ENCODE measurements at regions not wholly inside any gene's neighbourhood (a gene's known extent, or its start where the extent isn't known, plus 50 kb on each side); places are given as distances from the start of the nearest gene placed in this dataset.
A peak's percentile ranks its signal among the peaks of the same experiment; 100 is the strongest.

DNA sequence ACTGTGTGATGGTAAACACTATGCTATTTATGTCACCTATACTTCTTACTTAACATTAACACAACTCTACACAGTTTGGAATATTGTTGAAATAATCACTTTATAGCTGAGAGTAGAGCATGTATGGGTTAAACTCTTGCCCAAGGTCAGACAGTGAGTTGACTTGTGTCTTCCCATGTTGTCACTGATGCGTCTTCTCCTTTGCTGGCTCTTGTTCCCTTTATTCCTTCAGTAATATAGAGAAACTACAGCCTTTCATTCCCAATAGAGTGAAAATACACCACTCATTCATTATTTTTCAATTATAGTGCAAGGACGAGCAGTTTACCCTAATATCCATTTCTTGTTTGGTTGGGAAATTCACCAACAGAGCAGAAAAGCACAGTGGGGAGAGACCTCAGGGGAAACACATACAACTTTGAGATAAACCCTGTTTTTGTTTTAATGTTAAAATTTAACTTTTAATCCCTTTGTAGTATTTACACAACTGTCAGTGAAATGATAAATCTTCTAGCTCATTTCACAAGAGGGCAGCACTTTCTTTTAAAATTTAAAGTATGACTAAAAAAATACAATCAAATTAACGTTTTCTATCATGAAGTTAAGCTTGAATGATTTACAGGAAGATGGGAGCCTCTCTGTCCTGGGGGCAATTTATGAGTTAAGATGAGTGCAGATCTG, 363.0 kb downstream of the UTRN start (continued):
- TF ChIP-seq, protein P1, sequence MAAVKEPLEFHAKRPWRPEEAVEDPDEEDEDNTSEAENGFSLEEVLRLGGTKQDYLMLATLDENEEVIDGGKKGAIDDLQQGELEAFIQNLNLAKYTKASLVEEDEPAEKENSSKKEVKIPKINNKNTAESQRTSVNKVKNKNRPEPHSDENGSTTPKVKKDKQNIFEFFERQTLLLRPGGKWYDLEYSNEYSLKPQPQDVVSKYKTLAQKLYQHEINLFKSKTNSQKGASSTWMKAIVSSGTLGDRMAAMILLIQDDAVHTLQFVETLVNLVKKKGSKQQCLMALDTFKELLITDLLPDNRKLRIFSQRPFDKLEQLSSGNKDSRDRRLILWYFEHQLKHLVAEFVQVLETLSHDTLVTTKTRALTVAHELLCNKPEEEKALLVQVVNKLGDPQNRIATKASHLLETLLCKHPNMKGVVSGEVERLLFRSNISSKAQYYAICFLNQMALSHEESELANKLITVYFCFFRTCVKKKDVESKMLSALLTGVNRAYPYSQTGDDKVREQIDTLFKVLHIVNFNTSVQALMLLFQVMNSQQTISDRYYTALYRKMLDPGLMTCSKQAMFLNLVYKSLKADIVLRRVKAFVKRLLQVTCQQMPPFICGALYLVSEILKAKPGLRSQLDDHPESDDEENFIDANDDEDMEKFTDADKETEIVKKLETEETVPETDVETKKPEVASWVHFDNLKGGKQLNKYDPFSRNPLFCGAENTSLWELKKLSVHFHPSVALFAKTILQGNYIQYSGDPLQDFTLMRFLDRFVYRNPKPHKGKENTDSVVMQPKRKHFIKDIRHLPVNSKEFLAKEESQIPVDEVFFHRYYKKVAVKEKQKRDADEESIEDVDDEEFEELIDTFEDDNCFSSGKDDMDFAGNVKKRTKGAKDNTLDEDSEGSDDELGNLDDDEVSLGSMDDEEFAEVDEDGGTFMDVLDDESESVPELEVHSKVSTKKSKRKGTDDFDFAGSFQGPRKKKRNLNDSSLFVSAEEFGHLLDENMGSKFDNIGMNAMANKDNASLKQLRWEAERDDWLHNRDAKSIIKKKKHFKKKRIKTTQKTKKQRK (IDR thresholded peaks at IDR 0.05; ENCODE audit: low read length), result no peak
- TF ChIP-seq, protein P2, sequence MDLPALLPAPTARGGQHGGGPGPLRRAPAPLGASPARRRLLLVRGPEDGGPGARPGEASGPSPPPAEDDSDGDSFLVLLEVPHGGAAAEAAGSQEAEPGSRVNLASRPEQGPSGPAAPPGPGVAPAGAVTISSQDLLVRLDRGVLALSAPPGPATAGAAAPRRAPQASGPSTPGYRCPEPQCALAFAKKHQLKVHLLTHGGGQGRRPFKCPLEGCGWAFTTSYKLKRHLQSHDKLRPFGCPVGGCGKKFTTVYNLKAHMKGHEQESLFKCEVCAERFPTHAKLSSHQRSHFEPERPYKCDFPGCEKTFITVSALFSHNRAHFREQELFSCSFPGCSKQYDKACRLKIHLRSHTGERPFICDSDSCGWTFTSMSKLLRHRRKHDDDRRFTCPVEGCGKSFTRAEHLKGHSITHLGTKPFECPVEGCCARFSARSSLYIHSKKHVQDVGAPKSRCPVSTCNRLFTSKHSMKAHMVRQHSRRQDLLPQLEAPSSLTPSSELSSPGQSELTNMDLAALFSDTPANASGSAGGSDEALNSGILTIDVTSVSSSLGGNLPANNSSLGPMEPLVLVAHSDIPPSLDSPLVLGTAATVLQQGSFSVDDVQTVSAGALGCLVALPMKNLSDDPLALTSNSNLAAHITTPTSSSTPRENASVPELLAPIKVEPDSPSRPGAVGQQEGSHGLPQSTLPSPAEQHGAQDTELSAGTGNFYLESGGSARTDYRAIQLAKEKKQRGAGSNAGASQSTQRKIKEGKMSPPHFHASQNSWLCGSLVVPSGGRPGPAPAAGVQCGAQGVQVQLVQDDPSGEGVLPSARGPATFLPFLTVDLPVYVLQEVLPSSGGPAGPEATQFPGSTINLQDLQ (CRISPR knock-in tag; IDR thresholded peaks at IDR 0.05), result no peak
- TF ChIP-seq ZNF816 (CRISPR knock-in tag; IDR thresholded peaks at IDR 0.05; ENCODE audit: borderline replicate concordance), result no peak
- no peak for TF ChIP-seq PLRG1 (conservative IDR thresholded peaks at IDR 0.05)
- TF ChIP-seq SAP130 (CRISPR knock-in tag; IDR thresholded peaks at IDR 0.05; ENCODE audit: low read depth), result peak; percentile 59
- TF ChIP-seq HMG20A (CRISPR knock-in tag; IDR thresholded peaks at IDR 0.05; ENCODE audit: borderline replicate concordance), result peak; percentile 87; the same call in 1 of the 2 replicates
- no peak for TF ChIP-seq ZBTB7B (CRISPR knock-in tag; IDR thresholded peaks at IDR 0.05)
- no peak for TF ChIP-seq SSRP1 (CRISPR knock-in tag; IDR thresholded peaks at IDR 0.05)
- no peak for TF ChIP-seq FOXP1 (IDR thresholded peaks at IDR 0.05)
- TF ChIP-seq FOXP1 (CRISPR knock-in tag; IDR thresholded peaks at IDR 0.05), result peak; percentile 82
- no peak for TF ChIP-seq CENPT (CRISPR knock-in tag; IDR thresholded peaks at IDR 0.05; ENCODE audit: low read depth)
- no peak for TF ChIP-seq ZFAT (CRISPR knock-in tag; conservative IDR thresholded peaks at IDR 0.05)
- TF ChIP-seq GZF1 (CRISPR knock-in tag; IDR thresholded peaks at IDR 0.05), result no peak
- TF ChIP-seq ARNTL (CRISPR knock-in tag; IDR thresholded peaks at IDR 0.05), result no peak
- no peak for TF ChIP-seq DNMT3B (CRISPR knock-in tag; conservative IDR thresholded peaks at IDR 0.05)
- TF ChIP-seq PCBP2 (optimal IDR thresholded peaks at IDR 0.05; ENCODE audit: low read depth, low read length, poor library complexity, severe bottlenecking), result no peak
- no peak; the same call in 1 of the 2 replicates for TF ChIP-seq NR2F2 (IDR thresholded peaks at IDR 0.05; ENCODE audit: borderline replicate concordance, low read depth)
- TF ChIP-seq RBM39 (IDR thresholded peaks at IDR 0.05; ENCODE audit: low read depth, low read length, poor library complexity, severe bottlenecking), result no peak
- TF ChIP-seq, protein P3, sequence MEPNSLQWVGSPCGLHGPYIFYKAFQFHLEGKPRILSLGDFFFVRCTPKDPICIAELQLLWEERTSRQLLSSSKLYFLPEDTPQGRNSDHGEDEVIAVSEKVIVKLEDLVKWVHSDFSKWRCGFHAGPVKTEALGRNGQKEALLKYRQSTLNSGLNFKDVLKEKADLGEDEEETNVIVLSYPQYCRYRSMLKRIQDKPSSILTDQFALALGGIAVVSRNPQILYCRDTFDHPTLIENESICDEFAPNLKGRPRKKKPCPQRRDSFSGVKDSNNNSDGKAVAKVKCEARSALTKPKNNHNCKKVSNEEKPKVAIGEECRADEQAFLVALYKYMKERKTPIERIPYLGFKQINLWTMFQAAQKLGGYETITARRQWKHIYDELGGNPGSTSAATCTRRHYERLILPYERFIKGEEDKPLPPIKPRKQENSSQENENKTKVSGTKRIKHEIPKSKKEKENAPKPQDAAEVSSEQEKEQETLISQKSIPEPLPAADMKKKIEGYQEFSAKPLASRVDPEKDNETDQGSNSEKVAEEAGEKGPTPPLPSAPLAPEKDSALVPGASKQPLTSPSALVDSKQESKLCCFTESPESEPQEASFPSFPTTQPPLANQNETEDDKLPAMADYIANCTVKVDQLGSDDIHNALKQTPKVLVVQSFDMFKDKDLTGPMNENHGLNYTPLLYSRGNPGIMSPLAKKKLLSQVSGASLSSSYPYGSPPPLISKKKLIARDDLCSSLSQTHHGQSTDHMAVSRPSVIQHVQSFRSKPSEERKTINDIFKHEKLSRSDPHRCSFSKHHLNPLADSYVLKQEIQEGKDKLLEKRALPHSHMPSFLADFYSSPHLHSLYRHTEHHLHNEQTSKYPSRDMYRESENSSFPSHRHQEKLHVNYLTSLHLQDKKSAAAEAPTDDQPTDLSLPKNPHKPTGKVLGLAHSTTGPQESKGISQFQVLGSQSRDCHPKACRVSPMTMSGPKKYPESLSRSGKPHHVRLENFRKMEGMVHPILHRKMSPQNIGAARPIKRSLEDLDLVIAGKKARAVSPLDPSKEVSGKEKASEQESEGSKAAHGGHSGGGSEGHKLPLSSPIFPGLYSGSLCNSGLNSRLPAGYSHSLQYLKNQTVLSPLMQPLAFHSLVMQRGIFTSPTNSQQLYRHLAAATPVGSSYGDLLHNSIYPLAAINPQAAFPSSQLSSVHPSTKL (CRISPR knock-in tag; IDR thresholded peaks at IDR 0.05), result peak; percentile 90
- TF ChIP-seq, protein P4, sequence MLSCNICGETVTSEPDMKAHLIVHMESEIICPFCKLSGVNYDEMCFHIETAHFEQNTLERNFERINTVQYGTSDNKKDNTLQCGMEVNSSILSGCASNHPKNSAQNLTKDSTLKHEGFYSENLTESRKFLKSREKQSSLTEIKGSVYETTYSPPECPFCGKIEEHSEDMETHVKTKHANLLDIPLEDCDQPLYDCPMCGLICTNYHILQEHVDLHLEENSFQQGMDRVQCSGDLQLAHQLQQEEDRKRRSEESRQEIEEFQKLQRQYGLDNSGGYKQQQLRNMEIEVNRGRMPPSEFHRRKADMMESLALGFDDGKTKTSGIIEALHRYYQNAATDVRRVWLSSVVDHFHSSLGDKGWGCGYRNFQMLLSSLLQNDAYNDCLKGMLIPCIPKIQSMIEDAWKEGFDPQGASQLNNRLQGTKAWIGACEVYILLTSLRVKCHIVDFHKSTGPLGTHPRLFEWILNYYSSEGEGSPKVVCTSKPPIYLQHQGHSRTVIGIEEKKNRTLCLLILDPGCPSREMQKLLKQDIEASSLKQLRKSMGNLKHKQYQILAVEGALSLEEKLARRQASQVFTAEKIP (CRISPR knock-in tag; IDR thresholded peaks at IDR 0.05; ENCODE audit: borderline replicate concordance), result no peak

Data from HepG2 (cell line).